Neural cell (in vitro differentiated cells): ENCODE measurements at regions not wholly inside any gene's neighbourhood (a gene's known extent, or its start where the extent isn't known, plus 50 kb on each side); places are given as distances from the start of the nearest gene placed in this dataset.
A peak's percentile ranks its signal among the peaks of the same experiment; 100 is the strongest.

ENCODE experiments used
- EP300 ChIP-seq: fragments of 450-650 bp; conservative IDR thresholded peaks from 2 replicates; pipeline ENCODE4 v1.6.1; 2014; ENCODE audit warnings: antibody characterized with exemption, mild to moderate bottlenecking, moderate library complexity; ENCODE audit not compliant: poor library complexity, severe bottlenecking
- EZH2 ChIP-seq: fragments of 200-600, 300-800 bp; shearing (Covaris generic), sonication (generic); IDR thresholded peaks from 2 replicates; pipeline ENCODE4 v1.6.1; 2014; ENCODE audit warnings: antibody characterized with exemption, low read length, borderline replicate concordance, mild to moderate bottlenecking; ENCODE audit not compliant: insufficient read depth, poor library complexity, severe bottlenecking
- MXI1 ChIP-seq: fragments of 450-650 bp; conservative IDR thresholded peaks from 2 replicates; pipeline ENCODE4 v1.6.1; 2014; ENCODE audit warnings: antibody characterized with exemption, mild to moderate bottlenecking; ENCODE audit not compliant: poor library complexity, severe bottlenecking
- POLR2AphosphoS5 ChIP-seq: IDR thresholded peaks from 2 replicates; pipeline ENCODE4 v1.6.1; 2012
- RAD21 ChIP-seq: fragments of 450-650 bp; conservative IDR thresholded peaks from 2 replicates; pipeline ENCODE4 v1.6.1; 2014; ENCODE audit warnings: antibody characterized with exemption, mild to moderate bottlenecking, moderate library complexity
- SMC3 ChIP-seq: fragments of 450-650 bp; conservative IDR thresholded peaks from 2 replicates; pipeline ENCODE4 v1.6.1; 2014; ENCODE audit warnings: antibody characterized with exemption, mild to moderate bottlenecking, moderate library complexity; ENCODE audit not compliant: poor library complexity
- TAF1 ChIP-seq: IDR thresholded peaks from 2 replicates; pipeline ENCODE4 v1.6.1; 2012; ENCODE audit warnings: low read depth
- TF ChIP-seq, protein P1 (sequence below): IDR thresholded peaks from 2 replicates; pipeline ENCODE4 v1.6.1; 2012; ENCODE audit warnings: borderline replicate concordance
- TF ChIP-seq, protein P2 (sequence below): fragments of 450-650 bp; IDR thresholded peaks from 2 replicates; pipeline ENCODE4 v1.5.1; 2014; ENCODE audit warnings: antibody characterized with exemption, mild to moderate bottlenecking, moderate library complexity; ENCODE audit not compliant: poor library complexity, severe bottlenecking

DNA sequence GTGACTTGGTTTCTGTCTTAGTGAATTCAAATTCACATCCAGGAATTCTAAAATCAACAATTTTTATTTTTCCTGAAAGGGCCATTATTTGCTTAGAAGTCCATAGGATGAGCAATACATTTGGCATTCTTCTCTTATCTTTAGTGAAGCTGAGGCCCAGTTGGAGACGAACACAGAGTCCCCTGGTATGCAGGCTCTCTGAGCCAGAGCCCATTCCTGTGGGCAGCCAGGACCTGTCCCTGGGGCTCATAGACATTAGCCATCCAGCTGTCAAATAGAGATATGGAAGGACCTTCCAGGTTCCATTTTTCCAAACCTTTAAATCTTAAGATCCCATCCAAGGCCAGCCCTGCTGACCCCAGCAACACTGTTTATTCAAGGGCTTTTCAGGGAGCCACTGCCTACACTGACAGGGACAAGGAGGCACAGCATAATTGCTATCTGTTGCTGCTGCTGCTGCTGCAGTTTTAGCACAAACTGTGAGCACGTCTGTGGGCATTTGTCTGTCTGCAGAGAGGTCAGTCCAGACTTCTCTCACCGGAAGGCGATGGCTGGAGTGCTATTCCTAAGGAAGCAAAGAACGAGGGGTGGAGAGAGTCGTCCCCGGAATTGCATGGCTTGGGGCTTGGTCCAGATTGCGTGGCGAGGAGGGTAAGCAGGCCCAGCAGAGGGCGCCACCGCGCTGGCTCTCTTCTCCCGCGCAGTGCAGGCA, 639.0 kb downstream of the CCDC171 start:
- TF ChIP-seq, protein P1, sequence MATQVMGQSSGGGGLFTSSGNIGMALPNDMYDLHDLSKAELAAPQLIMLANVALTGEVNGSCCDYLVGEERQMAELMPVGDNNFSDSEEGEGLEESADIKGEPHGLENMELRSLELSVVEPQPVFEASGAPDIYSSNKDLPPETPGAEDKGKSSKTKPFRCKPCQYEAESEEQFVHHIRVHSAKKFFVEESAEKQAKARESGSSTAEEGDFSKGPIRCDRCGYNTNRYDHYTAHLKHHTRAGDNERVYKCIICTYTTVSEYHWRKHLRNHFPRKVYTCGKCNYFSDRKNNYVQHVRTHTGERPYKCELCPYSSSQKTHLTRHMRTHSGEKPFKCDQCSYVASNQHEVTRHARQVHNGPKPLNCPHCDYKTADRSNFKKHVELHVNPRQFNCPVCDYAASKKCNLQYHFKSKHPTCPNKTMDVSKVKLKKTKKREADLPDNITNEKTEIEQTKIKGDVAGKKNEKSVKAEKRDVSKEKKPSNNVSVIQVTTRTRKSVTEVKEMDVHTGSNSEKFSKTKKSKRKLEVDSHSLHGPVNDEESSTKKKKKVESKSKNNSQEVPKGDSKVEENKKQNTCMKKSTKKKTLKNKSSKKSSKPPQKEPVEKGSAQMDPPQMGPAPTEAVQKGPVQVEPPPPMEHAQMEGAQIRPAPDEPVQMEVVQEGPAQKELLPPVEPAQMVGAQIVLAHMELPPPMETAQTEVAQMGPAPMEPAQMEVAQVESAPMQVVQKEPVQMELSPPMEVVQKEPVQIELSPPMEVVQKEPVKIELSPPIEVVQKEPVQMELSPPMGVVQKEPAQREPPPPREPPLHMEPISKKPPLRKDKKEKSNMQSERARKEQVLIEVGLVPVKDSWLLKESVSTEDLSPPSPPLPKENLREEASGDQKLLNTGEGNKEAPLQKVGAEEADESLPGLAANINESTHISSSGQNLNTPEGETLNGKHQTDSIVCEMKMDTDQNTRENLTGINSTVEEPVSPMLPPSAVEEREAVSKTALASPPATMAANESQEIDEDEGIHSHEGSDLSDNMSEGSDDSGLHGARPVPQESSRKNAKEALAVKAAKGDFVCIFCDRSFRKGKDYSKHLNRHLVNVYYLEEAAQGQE = no peak
- TF ChIP-seq, protein P2, sequence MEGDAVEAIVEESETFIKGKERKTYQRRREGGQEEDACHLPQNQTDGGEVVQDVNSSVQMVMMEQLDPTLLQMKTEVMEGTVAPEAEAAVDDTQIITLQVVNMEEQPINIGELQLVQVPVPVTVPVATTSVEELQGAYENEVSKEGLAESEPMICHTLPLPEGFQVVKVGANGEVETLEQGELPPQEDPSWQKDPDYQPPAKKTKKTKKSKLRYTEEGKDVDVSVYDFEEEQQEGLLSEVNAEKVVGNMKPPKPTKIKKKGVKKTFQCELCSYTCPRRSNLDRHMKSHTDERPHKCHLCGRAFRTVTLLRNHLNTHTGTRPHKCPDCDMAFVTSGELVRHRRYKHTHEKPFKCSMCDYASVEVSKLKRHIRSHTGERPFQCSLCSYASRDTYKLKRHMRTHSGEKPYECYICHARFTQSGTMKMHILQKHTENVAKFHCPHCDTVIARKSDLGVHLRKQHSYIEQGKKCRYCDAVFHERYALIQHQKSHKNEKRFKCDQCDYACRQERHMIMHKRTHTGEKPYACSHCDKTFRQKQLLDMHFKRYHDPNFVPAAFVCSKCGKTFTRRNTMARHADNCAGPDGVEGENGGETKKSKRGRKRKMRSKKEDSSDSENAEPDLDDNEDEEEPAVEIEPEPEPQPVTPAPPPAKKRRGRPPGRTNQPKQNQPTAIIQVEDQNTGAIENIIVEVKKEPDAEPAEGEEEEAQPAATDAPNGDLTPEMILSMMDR = peak; percentile 63
- TF ChIP-seq RAD21 (peak; percentile 67), POLR2AphosphoS5 (no peak), EP300 (no peak), EZH2 (no peak), TAF1 (no peak), SMC3 (peak; percentile 71), MXI1 (no peak)
